ENCODE measurements at regions not wholly inside any gene's neighbourhood (a gene's known extent, or its start where the extent isn't known, plus 50 kb on each side); places are given as distances from the start of the nearest gene placed in this dataset.

DNA sequence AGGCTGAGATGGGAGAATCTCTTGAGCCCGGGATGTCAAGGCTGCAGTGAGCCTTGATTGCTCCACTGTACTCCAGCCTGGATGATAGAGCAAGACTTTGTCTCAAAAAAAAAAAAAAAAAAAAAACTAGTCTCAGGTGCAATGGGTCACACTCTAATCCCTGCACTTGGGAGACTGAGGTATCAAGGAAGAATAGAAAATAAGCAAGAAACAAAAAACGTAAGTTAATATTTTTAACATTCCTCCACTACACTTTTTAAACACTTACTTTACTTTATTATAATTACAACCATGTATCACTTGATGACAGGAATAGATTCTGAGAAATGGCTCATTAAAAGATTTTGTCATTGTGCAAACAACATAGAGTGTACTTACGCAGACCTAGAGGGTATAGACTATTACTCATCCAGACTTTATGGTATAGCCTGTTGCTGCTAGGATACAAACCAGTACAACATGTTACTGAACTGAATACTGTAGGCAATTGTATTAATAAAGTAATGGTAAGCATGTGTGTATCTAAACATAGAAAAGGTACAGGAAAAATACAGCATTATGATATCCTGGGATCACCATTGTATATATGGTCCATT lies 1244.1 kb upstream of the ADGRL4 start (continued):
- no peak for TF ChIP-seq CREB1 (IDR thresholded peaks at IDR 0.05)
- no peak for TF ChIP-seq JUND (IDR thresholded peaks at IDR 0.05; ENCODE audit: low read length)
- no peak for TF ChIP-seq ASH2L (IDR thresholded peaks at IDR 0.05; ENCODE audit: low read length)
- no peak for TF ChIP-seq BACH1 (IDR thresholded peaks at IDR 0.05; ENCODE audit: low read length)
- TF ChIP-seq KDM1A (IDR thresholded peaks at IDR 0.05; ENCODE audit: borderline replicate concordance, low read length) = no peak
- no peak for TF ChIP-seq SAP30 (IDR thresholded peaks at IDR 0.05; ENCODE audit: insufficient read depth, insufficient replicate concordance, low read length)
- TF ChIP-seq CTCF (IDR thresholded peaks at IDR 0.05; ENCODE audit: control extremely low read depth in 1 of 3, insufficient read depth in 1 of 3, low read depth in 1 of 3, low read length in 3 of 3) = no peak
- no peak for TF ChIP-seq BCL11A (IDR thresholded peaks at IDR 0.05; ENCODE audit: low read depth in 2 of 2, low read length in 2 of 2)

Measured in H1 (cell line).